Memory B cell (primary cell): ENCODE measurements at regions not wholly inside any gene's neighbourhood (a gene's known extent, or its start where the extent isn't known, plus 50 kb on each side); places are given as distances from the start of the nearest gene placed in this dataset.
"Not testable (repeated sequence)": the region's sequence is repeated elsewhere in the genome, so short reads cannot be mapped to it uniquely, and the experiment has no call there.

ENCODE experiments used
- ATAC-seq: fragments of 150-1000 bp; cut with Tn5 transposase; 2 replicates; pipeline ENCODE4 v1.10.0; 2021; ENCODE audit warnings: low read depth, mild to moderate bottlenecking, moderate library complexity
- DNase-seq, 2 donors: peaks; one replicate each; pipeline ENCODE4 v3.0.0; 2022; ENCODE audit warnings: low spot score in 2 of 2
- H3K27ac Mint-ChIP-seq: one replicate; pipeline ENCODE4 v1.8.0; 2022; ENCODE audit warnings: mild to moderate bottlenecking, moderate library complexity, mixed read lengths
- H3K27me3 Mint-ChIP-seq: one replicate; pipeline ENCODE4 v1.8.0; 2022; ENCODE audit warnings: mixed read lengths
- H3K36me3 Mint-ChIP-seq: one replicate; pipeline ENCODE4 v1.8.0; 2022; ENCODE audit warnings: mild to moderate bottlenecking, mixed read lengths
- H3K4me1 Mint-ChIP-seq: one replicate; pipeline ENCODE4 v1.8.0; 2022; ENCODE audit warnings: mixed read lengths
- H3K4me3 Mint-ChIP-seq: one replicate; pipeline ENCODE4 v1.8.0; 2022; ENCODE audit warnings: mild to moderate bottlenecking, moderate library complexity, mixed read lengths
- H3K9me3 Mint-ChIP-seq: one replicate; pipeline ENCODE4 v1.8.0; 2022; ENCODE audit warnings: mixed read lengths

DNA sequence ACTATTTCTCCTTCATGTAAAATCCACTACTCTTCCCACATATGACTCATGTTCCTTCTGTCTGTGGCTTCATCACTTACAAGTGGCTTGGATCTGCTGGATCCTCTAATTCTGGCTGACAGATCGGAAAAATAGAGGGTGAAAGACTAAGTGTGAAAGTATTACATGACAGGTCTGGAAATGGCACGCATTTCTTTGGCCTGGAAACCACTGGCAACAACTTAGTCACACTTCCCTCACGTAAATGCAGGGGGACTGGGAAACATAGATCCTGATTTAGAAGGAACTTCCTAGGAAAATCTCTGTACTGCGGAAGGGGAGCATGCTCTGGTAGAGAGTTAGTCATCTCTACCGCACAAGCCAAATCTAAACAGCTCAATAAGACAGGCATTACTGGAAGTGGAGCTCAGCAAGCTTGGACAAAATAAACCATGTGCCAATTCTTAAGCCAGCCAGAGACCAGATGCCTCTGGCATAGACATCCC is 305.4 kb upstream of the PTBP2 start:
- H3K27ac Mint-ChIP-seq = no peak overlapping the region
- peaks cover 2% of the 10 kb centered on the region for H3K9me3 Mint-ChIP-seq
- no peaks in the 10 kb centered on the region for H3K36me3 Mint-ChIP-seq
- DNase-seq = no peak
- no peaks in the 10 kb centered on the region for H3K4me1 Mint-ChIP-seq
- no peak overlapping the region for H3K4me3 Mint-ChIP-seq
- ATAC-seq = no peak
- H3K27me3 Mint-ChIP-seq = no peaks in the 10 kb centered on the region

DNA sequence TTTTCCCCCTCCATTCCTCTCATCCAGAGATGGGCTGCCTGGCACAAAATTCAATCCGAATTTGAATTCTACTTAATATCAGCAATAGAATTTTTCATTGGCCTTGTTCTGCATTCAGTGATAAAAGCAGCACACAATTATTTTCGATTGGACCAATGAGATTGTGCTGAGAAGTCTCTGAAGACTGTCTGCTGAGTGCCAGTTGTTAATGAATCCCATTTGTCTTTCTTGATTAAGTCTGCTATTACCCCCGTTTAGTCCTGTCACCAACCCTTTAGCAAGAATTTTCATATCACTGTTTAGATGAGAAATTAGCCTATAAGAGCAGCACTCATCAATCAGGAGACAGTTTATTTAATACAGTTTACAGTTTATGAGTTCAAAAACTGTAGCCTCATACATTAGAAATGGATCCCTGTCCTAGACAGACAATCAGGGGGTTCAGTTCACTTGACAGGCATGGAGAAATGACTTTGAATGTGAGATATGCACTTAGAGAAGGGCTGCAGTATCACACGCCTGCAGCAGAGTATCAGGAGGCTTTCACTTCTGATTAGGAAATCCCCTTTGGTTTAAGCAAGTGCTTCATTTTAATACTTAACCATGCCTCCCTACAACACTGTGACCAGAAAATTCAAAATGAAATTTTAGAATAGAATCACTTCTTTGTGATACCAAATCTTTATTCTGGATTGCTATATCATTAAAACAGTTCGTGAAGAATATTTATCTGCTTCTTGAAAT is 304.7 kb upstream of the PTBP2 start:
- H3K9me3 Mint-ChIP-seq = peaks cover 2% of the 10 kb centered on the region
- ATAC-seq (peak; percentile 52), DNase-seq (no peak)
- no peaks in the 10 kb centered on the region for H3K27me3 Mint-ChIP-seq
- H3K36me3 Mint-ChIP-seq = no peaks in the 10 kb centered on the region
- no peak overlapping the region for H3K27ac Mint-ChIP-seq
- H3K4me1 Mint-ChIP-seq = no peaks in the 10 kb centered on the region
- no peak overlapping the region for H3K4me3 Mint-ChIP-seq

DNA sequence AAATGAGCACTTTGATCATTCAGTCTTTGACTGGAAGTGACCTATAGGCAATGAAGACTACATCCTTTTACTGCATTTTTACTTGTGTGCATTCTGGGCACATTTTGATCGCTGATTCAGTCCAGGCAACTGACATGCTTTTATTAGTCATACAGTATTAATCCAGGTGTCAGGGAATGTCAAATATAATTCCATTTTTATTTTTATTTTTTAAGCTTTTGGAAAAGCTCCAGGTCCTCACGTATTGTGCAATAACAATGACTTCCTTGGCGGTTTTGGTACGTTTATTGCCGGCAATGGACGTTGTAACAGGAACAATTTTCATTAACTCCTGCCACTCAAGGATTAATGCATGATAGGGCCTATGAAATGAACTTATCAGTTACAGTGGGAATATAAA is 302.6 kb upstream of the PTBP2 start:
- no peaks in the 10 kb centered on the region for H3K27me3 Mint-ChIP-seq
- no peak overlapping the region for H3K4me3 Mint-ChIP-seq
- peaks cover 2% of the 10 kb centered on the region for H3K9me3 Mint-ChIP-seq
- ATAC-seq = no peak
- no peaks in the 10 kb centered on the region for H3K36me3 Mint-ChIP-seq
- no peaks in the 10 kb centered on the region for H3K4me1 Mint-ChIP-seq
- no peak overlapping the region for H3K27ac Mint-ChIP-seq
- DNase-seq = no peak

DNA sequence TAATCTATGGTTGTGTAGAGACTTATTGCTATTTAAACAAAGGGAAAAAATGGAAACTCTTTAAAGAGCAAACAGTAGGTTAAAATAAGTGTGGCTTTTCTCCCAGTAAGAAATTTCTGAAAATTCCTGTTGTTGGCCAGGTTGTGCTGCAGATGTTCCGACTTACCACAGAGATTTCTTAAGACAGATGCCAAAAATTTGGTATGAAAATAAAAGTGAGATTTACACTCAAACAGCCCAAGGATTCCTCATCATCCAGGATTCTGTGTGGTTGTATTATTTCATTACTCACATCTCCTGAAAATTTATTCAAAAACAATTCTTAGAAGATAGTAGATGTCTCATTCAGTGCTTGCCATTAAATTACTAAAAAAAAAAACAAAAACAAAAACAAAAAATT is 296.7 kb upstream of the PTBP2 start:
- no peak overlapping the region for H3K4me3 Mint-ChIP-seq
- no peaks in the 10 kb centered on the region for H3K27me3 Mint-ChIP-seq
- H3K36me3 Mint-ChIP-seq = no peaks in the 10 kb centered on the region
- no peaks in the 10 kb centered on the region for H3K9me3 Mint-ChIP-seq
- H3K4me1 Mint-ChIP-seq = no peaks in the 10 kb centered on the region
- DNase-seq (no peak), ATAC-seq (no peak)
- H3K27ac Mint-ChIP-seq = no peak overlapping the region

DNA sequence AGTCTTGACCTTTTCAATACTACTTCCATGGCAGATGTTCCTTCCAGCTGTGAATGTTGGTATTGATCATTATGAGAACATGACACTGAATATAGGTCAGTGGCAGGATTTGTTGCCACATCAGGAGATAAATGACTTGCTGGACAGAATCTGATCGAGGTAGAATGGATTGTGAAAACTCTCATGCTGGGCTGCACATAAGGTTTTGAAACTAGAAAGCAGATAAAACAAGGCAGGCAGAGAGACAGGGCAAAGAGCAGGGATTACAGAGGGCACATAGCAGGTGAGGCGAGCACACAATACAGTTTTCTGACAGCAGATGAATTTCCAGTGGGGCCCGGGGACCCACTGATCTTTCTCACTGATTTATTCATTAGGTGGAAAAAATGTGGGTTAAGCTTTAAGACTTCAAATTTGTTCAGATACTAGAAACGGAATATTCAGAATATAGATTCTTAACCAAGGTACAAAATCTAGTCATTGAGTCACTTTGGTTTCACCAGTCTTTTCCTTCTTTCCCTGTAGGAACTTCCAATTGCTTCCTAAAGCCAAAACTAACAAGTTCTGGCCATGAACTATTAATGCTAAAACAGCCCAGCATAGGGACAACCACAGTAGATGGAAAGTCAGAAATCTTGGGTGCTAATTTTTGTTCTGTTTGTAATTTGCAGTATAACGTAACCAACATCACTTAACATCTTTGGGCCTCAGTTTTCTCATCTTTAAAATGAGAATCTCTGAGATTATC is 296.0 kb upstream of the PTBP2 start:
- Mint-ChIP-seq H3K27me3 (no peaks in the 10 kb centered on the region), H3K36me3 (no peaks in the 10 kb centered on the region), H3K4me1 (no peaks in the 10 kb centered on the region), H3K4me3 (no peak overlapping the region), H3K9me3 (no peaks in the 10 kb centered on the region), H3K27ac (no peak overlapping the region)
- ATAC-seq (no peak), DNase-seq (no peak)

DNA sequence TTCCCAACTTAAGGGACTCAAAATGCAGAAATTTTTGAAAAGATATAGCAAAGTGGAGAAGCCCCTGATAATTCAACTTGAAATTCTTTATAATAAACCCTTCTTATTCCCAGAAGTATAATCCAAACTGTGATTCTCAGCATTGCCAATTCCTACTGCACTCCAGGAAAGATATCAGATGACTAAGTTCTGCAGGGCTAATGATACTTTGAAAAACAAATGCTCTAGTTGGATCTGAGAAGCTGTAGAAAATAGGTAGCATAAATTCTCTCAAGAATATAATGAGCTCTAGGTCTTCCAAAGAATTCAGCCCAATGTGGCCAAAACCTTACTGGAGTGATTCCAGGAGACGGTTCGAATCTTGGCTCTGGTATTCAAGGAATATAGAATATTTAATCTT is 294.0 kb upstream of the PTBP2 start:
- ATAC-seq (no peak), DNase-seq (no peak)
- Mint-ChIP-seq H3K9me3 (peaks cover 4% of the 10 kb centered on the region), H3K4me3 (no peak overlapping the region), H3K36me3 (no peaks in the 10 kb centered on the region), H3K27ac (no peak overlapping the region), H3K27me3 (no peaks in the 10 kb centered on the region), H3K4me1 (no peaks in the 10 kb centered on the region)

DNA sequence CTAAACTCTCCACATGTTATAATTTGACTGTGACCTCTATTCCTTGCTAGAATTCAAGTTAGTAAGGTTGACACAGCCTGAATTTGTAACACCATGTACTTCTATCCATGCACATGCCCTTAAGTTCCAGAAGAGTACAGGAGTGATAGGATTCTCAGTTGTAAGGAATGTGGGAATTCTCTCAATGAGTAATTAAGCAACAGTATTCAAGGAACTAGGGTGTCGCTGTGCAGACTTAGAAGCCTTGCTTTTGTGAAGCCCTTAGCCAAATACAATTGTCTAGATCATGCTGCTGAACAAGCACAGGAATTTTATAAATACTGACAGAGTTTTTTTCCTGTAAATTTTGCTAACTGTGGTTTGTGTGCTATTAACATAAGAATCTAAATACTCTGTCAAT is 276.3 kb upstream of the PTBP2 start:
- Mint-ChIP-seq H3K27me3 (no peaks in the 10 kb centered on the region), H3K4me3 (no peak overlapping the region), H3K27ac (no peak overlapping the region), H3K9me3 (no peaks in the 10 kb centered on the region), H3K36me3 (no peaks in the 10 kb centered on the region), H3K4me1 (no peaks in the 10 kb centered on the region)
- no peak for DNase-seq
- no peak for ATAC-seq

DNA sequence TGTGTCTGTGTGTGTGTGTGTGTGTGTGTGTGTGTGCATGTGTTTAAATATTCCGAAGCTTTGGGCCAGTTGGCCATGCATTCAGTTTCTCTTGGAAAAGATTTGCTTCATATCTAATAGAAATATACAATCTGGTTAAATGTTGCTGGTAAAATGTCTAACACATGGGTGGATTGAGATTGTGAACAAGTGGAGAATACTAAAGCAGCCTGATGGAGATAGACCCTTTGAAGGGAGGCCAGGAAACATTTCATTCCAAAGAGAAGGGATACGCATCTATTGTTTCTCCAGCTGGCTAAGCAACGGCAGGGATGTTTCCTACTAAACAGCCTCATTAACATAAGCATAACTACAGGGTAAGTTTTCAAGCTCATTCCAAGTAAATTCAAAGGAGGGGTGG is 257.5 kb upstream of the PTBP2 start:
- H3K27me3 Mint-ChIP-seq = no peaks in the 10 kb centered on the region
- DNase-seq = no peak
- H3K4me1 Mint-ChIP-seq = no peaks in the 10 kb centered on the region
- no peaks in the 10 kb centered on the region for H3K9me3 Mint-ChIP-seq
- H3K4me3 Mint-ChIP-seq = no peak overlapping the region
- H3K36me3 Mint-ChIP-seq = no peaks in the 10 kb centered on the region
- H3K27ac Mint-ChIP-seq = no peak overlapping the region
- no peak for ATAC-seq

DNA sequence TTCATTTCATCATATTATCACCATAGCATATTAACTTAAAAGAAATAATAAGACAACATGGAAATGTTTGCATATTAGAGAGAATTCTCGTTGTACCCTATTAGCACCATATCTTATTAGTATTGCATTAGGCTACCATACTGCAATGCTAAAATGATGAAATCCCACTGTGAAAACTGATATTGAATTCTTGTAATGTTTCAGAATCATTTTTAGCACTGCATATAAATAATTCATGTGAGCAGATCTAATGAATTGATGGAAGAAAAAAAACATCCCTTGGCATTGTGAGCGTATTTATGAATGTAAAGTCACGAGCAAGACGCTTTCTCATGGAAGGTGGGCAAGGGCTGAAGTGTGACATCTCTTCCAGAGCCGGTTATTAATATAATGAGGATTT is 257.1 kb upstream of the PTBP2 start:
- Mint-ChIP-seq H3K36me3 (no peaks in the 10 kb centered on the region), H3K27ac (no peak overlapping the region), H3K9me3 (no peaks in the 10 kb centered on the region), H3K4me1 (no peaks in the 10 kb centered on the region), H3K27me3 (no peaks in the 10 kb centered on the region), H3K4me3 (no peak overlapping the region)
- DNase-seq (no peak), ATAC-seq (no peak)

DNA sequence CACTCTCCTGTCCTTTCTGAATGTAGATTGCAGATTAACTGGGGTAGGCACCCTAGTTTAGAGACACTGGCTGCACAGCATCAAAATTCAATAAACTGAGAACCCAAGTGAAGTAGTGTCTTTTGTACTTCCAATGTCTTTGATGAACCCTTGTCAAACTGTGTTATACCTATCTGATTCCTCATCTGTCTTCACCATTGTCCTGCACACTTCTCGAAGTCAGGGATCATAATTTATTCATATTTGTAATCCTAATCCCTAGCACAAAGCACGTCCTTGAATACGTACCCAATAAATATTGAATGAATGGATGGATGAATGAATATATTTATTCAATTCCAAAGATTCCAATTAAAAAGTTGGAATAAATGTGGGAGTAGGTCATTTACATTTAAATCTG is 256.6 kb upstream of the PTBP2 start:
- ATAC-seq (no peak), DNase-seq (no peak)
- H3K27ac Mint-ChIP-seq = no peak overlapping the region
- no peaks in the 10 kb centered on the region for H3K4me1 Mint-ChIP-seq
- H3K9me3 Mint-ChIP-seq = no peaks in the 10 kb centered on the region
- no peak overlapping the region for H3K4me3 Mint-ChIP-seq
- no peaks in the 10 kb centered on the region for H3K36me3 Mint-ChIP-seq
- no peaks in the 10 kb centered on the region for H3K27me3 Mint-ChIP-seq

DNA sequence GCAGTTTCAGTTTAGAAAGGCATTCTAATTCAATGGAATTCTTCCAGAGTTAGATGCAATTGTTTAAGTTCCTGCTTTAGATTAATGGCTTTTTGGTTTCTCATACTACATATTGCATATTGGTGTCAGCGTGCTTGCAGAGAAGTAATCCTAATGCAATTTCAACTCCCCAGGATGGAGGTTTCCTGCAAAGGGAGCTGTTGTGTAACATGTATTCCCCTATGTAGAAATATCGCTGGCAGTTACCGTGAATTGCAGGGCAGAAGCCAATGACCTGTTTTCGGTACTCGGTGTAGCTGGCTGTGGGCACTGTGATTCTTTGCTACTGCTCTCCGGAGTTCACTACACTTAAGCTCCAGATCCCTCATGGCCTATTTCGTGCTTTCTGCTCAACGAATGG is 256.1 kb upstream of the PTBP2 start:
- no peak overlapping the region for H3K27ac Mint-ChIP-seq
- no peak for ATAC-seq
- H3K36me3 Mint-ChIP-seq = no peaks in the 10 kb centered on the region
- DNase-seq = no peak
- H3K9me3 Mint-ChIP-seq = no peaks in the 10 kb centered on the region
- no peaks in the 10 kb centered on the region for H3K4me1 Mint-ChIP-seq
- no peaks in the 10 kb centered on the region for H3K27me3 Mint-ChIP-seq
- H3K4me3 Mint-ChIP-seq = no peak overlapping the region

DNA sequence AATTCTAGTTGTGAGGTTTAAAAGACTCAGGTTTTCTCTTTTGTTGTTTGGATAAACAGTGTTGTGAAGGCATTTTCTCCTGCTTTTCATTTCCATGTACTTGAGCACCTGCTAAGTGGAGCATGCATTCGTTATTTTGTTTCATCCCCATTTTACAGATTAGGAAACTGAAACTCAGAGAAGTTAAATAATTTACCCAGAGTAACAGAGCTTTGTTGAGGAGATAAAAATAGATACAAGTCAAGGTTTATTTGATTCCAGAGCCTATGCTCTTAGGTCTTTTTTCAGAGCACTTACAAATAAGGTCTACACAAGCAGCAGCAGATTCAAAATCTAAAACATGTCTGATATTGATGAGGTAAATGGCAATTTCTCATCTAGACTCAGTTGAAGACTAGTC is 254.7 kb upstream of the PTBP2 start:
- no peaks in the 10 kb centered on the region for H3K4me1 Mint-ChIP-seq
- H3K27ac Mint-ChIP-seq = no peak overlapping the region
- H3K4me3 Mint-ChIP-seq = no peak overlapping the region
- no peaks in the 10 kb centered on the region for H3K36me3 Mint-ChIP-seq
- no peak for DNase-seq
- no peak for ATAC-seq
- no peaks in the 10 kb centered on the region for H3K9me3 Mint-ChIP-seq
- H3K27me3 Mint-ChIP-seq = no peaks in the 10 kb centered on the region

DNA sequence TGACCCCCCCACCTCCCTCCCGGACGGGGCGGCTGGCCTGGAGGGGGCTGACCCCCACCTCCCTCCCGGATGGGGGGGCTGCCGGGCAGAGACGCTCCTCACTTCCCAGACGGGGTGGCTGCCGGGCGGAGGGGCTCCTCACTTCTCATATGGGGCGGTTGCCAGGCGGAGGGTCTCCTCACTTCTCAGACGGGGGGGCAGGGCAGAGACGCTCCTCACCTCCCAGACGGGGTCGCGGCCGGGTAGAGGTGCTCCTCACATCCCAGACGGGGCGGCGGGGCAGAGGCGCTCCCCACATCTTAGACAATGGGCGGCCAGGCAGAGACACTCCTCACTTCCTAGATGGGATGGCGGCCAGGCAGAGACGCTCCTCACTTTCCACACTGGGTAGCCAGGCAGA is 251.9 kb upstream of the PTBP2 start:
- not testable (repeated sequence) for ATAC-seq, DNase-seq, H3K4me1 Mint-ChIP-seq, H3K9me3 Mint-ChIP-seq, H3K36me3 Mint-ChIP-seq, H3K27me3 Mint-ChIP-seq, H3K27ac Mint-ChIP-seq, H3K4me3 Mint-ChIP-seq

DNA sequence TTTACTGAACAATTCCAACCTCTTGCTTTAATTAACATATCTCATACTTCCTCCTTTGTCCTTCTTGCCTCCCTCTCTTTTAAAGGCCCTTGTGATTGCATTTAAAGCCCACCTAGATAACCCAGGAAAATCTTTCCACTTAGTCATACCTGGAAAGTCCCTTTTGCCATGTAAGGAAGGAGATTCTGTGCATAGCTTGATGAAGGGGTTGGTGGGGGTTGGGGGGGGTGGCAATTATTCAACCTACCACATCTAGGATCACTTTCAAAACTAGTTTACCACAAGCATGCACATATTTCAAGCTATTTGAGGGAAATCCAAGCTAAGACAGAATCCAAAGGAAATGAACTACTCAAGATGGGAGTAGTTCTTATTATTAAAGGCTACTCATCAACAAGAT is 249.1 kb upstream of the PTBP2 start:
- ATAC-seq (no peak), DNase-seq (no peak)
- Mint-ChIP-seq H3K9me3 (no peaks in the 10 kb centered on the region), H3K4me1 (no peaks in the 10 kb centered on the region), H3K27ac (no peak overlapping the region), H3K36me3 (no peaks in the 10 kb centered on the region), H3K4me3 (no peak overlapping the region), H3K27me3 (no peaks in the 10 kb centered on the region)
